GM12891 (cell line): ENCODE measurements at regions not wholly inside any gene's neighbourhood (a gene's known extent, or its start where the extent isn't known, plus 50 kb on each side); places are given as distances from the start of the nearest gene placed in this dataset.

Experiments used
- DNase-seq: peaks from one replicate; pipeline ENCODE4 v3.0.0; 2011; ENCODE audit warnings: low spot score; ENCODE audit not compliant: insufficient read length
- FAIRE-seq: peaks from 2 replicates; lab custom pipeline; 2011; peaks lifted over from hg19 to GRCh38; lab: Jason Lieb, UNC
- PAX5 ChIP-seq: IDR thresholded peaks from 2 replicates; pipeline ENCODE4 v1.6.1; 2011; ENCODE audit warnings: low read length, moderate library complexity, mild to moderate bottlenecking; ENCODE audit not compliant: insufficient read depth, severe bottlenecking
- POLR2A ChIP-seq: IDR thresholded peaks from 2 replicates; pipeline ENCODE4 v1.6.1; 2011; ENCODE audit warnings: low read depth, low read length, control low read depth
- POLR2AphosphoS5 ChIP-seq: IDR thresholded peaks from 2 replicates; pipeline ENCODE4 v1.6.1; 2011; ENCODE audit warnings: low read depth, low read length, control low read depth
- POU2F2 ChIP-seq: IDR thresholded peaks from 2 replicates; pipeline ENCODE4 v1.6.1; 2011; ENCODE audit warnings: low read depth, mild to moderate bottlenecking, control low read depth, low read length, moderate library complexity
- SPI1 ChIP-seq: IDR thresholded peaks from 2 replicates; pipeline ENCODE4 v1.6.1; 2011; ENCODE audit warnings: low read depth, low read length, control low read depth
- TAF1 ChIP-seq: IDR thresholded peaks from 2 replicates; pipeline ENCODE4 v1.6.1; 2011; ENCODE audit warnings: low read depth, low read length, control low read depth

DNA sequence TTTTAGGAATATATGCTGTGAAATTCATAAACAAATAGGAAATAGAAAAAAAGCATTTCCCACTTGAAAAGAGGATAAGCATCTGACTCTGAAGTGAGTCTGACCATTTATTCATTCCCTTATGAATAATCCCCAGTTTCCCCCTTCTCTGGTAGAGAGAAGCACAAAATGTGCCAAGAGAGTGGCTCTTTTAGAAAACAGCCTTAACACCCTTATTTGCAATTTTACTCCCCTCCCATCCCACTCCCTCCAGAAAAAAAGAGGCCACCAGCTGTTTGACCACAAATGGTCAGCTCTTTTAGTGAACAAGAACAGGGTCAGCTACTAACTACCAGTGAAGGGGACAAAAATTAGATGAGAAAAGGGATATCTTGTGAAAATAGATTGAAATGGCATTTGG, 184.5 kb upstream of the ADAMTS9 start:
- TF ChIP-seq POU2F2 (no peak), POLR2AphosphoS5 (no peak), POLR2A (no peak), TAF1 (no peak), PAX5 (no peak), SPI1 (no peak)
- FAIRE-seq = no peak
- DNase-seq = no peak

GRCh38 chr3:64871834-64872249, 184.0 kb upstream of the ADAMTS9 start:
- FAIRE-seq = no peak
- no peak for DNase-seq
- TF ChIP-seq POU2F2 = no peak
- no peak for TF ChIP-seq POLR2A
- no peak for TF ChIP-seq TAF1
- no peak for TF ChIP-seq SPI1
- TF ChIP-seq PAX5 = no peak
- TF ChIP-seq POLR2AphosphoS5 = no peak

GRCh38 chr3:64870876-64871646, 183.3 kb upstream of the ADAMTS9 start:
- FAIRE-seq (no peak), DNase-seq (no peak)
- TF ChIP-seq SPI1 (no peak), POU2F2 (no peak), POLR2A (no peak), POLR2AphosphoS5 (no peak), PAX5 (no peak), TAF1 (no peak)

- DNase-seq (no peak), FAIRE-seq (no peak)
- no peak for TF ChIP-seq PAX5
- TF ChIP-seq SPI1 = no peak
- TF ChIP-seq TAF1 = no peak
- TF ChIP-seq POLR2A = no peak
- no peak for TF ChIP-seq POU2F2
- no peak for TF ChIP-seq POLR2AphosphoS5
Observed at GRCh38 chr3:64867224-64867623, 179.4 kb upstream of the ADAMTS9 start.

DNA sequence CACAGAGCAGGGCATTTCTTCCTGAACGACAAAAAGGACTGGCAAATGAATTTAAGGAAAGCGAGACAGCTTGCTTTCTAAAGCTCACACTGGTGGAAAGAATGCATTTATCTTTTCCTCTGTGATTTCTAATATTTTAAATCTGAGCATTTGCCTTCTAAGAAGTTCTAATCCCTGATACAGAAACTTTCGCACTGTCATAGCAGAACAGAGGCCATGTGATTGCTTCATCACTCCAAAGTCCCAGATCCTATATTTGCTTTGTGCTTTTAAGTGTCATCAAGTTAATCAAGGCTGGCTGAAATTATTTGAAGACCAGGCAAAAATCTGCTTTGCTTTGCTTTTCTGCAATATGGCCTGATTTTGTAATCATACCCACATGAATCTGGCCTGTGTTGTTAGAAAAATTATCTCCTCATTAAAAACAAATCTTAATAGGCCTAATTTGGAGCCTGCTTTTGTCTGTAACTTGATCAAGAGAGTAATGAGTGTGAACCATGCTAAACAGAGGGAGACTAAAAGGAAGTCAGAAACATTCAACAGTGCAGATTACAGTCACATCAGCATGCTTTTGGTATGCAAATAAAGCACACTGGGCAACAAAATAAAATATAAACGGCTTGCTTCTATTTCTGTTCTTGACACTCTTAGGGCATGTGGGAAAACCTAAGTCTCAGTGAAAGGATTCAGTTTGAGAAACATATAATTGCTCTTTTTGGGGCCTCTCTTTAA, 178.2 kb upstream of the ADAMTS9 start:
- FAIRE-seq (no peak), DNase-seq (no peak)
- no peak for TF ChIP-seq POLR2AphosphoS5
- no peak for TF ChIP-seq PAX5
- TF ChIP-seq POLR2A = no peak
- TF ChIP-seq TAF1 = no peak
- TF ChIP-seq POU2F2 = no peak
- no peak for TF ChIP-seq SPI1

DNA sequence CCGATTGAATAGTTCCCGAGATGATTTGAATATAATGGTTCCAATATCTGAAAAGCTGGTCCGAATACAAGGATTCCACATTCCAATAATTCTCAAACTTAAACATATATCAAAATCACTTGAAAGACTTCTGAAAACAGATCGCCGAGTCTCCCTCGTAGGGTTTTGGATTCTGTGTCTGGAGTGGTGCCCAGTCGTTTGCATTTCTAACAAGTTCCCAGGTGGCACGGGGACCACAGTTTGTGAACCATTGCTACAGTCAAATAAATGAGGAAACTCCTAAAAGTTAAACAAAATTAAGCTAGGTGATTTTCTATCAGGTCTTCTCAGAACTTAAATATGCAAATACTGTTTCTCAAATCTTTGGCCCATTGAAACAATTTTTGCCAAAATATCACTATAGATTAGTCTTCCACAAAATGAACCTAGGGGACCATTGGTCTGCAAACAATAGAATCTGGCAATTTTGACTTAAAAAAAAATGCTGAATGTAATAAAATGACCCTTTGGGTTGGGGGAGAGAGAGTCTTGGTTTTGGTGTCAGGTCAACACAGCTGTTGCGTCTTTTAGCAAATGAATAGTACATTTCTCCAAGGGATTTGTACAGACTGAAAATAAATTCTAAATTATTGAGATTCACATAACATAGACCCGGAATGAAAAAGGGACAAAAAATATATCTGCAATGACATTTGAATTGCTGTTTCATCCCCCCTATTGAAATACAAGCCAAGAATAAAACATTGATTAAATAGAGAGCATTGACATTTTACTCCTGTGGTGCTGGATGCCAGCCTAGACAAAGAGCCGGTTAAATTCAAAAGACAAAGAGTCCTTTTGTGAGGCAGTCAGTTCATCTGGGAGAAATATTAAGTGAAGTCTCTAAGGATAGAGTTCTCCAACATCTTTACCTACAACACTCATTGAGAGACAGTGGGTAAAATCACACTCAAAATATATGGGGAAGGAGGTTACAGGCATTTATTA, 175.7 kb upstream of the ADAMTS9 start:
- no peak for TF ChIP-seq POLR2AphosphoS5
- no peak for FAIRE-seq
- DNase-seq = no peak

DNA sequence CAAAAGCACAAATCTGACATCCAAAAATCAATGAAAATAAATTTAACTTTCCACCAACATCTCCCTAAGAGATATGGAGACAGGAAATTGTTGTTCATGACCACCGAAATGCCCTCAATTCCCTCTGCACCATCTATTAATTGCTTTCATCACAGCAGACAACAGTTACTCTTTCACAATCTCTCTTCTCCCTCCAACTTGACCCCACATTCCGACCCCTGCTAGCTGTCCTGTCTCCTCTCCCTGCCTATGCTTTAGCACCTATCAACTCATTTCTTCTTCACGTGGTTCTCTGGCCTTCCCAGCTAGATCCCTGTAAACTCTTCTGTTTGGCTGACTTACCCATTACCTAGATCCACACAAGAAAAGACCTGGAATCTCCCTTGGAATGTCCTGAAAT, 173.9 kb upstream of the ADAMTS9 start:
- TF ChIP-seq TAF1 (no peak), SPI1 (no peak), POLR2A (no peak), POU2F2 (no peak), POLR2AphosphoS5 (no peak), PAX5 (no peak)
- DNase-seq (no peak), FAIRE-seq (no peak)

- DNase-seq (no peak), FAIRE-seq (no peak)
- TF ChIP-seq POU2F2 = no peak
- no peak for TF ChIP-seq SPI1
- TF ChIP-seq PAX5 = no peak
- no peak for TF ChIP-seq POLR2A
- no peak for TF ChIP-seq TAF1
- TF ChIP-seq POLR2AphosphoS5 = no peak
Observed at GRCh38 chr3:64860536-64860870, 172.7 kb upstream of the ADAMTS9 start.

- FAIRE-seq (no peak), DNase-seq (no peak)
- no peak for TF ChIP-seq SPI1
- TF ChIP-seq TAF1 = no peak
- TF ChIP-seq POU2F2 = no peak
- TF ChIP-seq PAX5 = no peak
- no peak for TF ChIP-seq POLR2AphosphoS5
- no peak for TF ChIP-seq POLR2A
Observed at GRCh38 chr3:64859625-64860535, 172.1 kb upstream of the ADAMTS9 start.
